H7 (cell line): ENCODE measurements at regions not wholly inside any gene's neighbourhood (a gene's known extent, or its start where the extent isn't known, plus 50 kb on each side); places are given as distances from the start of the nearest gene placed in this dataset.

ENCODE experiments used
- DNase-seq: peaks from one replicate; pipeline ENCODE4 v3.0.0; 2012
- H3K27me3 ChIP-seq: 2 replicates; pipeline ENCODE4 v1.6.0; 2011; ENCODE audit warnings: mild to moderate bottlenecking, low read length; ENCODE audit not compliant: control insufficient read depth, insufficient read depth
- H3K36me3 ChIP-seq: replicated peaks from 2 replicates; pipeline ENCODE4 v1.5.1; 2011; ENCODE audit warnings: low read length; ENCODE audit not compliant: control insufficient read depth, insufficient read depth
- H3K4me3 ChIP-seq: 2 replicates; pipeline ENCODE4 v1.5.1; 2011; ENCODE audit warnings: low read depth, mild to moderate bottlenecking, control low read depth, low read length, moderate library complexity; ENCODE audit not compliant: insufficient read depth

GRCh38 chr12:87283886-87284285 lies 745.3 kb downstream of the C12orf50 start:
- Histone ChIP-seq H3K4me3 (no peak overlapping the region), H3K36me3 (no peaks in the 10 kb centered on the region), H3K27me3 (no peaks in the 10 kb centered on the region)
- DNase-seq: no peak

- Histone ChIP-seq H3K36me3 (no peaks in the 10 kb centered on the region), H3K27me3 (no peaks in the 10 kb centered on the region)
- no peak for DNase-seq
Observed at GRCh38 chr12:87283111-87283510, 746.1 kb downstream of the C12orf50 start.

GRCh38 chr12:87280893-87281292 lies 748.3 kb downstream of the C12orf50 start:
- H3K27me3 ChIP-seq: no peaks in the 10 kb centered on the region
- H3K4me3 ChIP-seq: no peak overlapping the region
- no peak for DNase-seq
- H3K36me3 ChIP-seq: no peaks in the 10 kb centered on the region

More at GRCh38 chr12:87283111-87283510, 746.1 kb downstream of the C12orf50 start:
- no peak overlapping the region for H3K4me3 ChIP-seq

- Histone ChIP-seq H3K36me3 (no peaks in the 10 kb centered on the region), H3K4me3 (no peak overlapping the region), H3K27me3 (no peaks in the 10 kb centered on the region)
- DNase-seq: no peak
Observed at GRCh38 chr12:87280356-87280755, 748.8 kb downstream of the C12orf50 start.

GRCh38 chr12:87274594-87275245 lies 754.5 kb downstream of the C12orf50 start:
- no peaks in the 10 kb centered on the region for H3K36me3 ChIP-seq
- H3K27me3 ChIP-seq: no peaks in the 10 kb centered on the region
- peak; percentile 5 for DNase-seq
- H3K4me3 ChIP-seq: no peak overlapping the region

GRCh38 chr12:87272851-87273250 lies 756.4 kb downstream of the C12orf50 start:
- no peaks in the 10 kb centered on the region for H3K36me3 ChIP-seq
- no peak for DNase-seq
- H3K27me3 ChIP-seq: no peaks in the 10 kb centered on the region
- H3K4me3 ChIP-seq: no peak overlapping the region

GRCh38 chr12:87270919-87271318 lies 758.3 kb downstream of the C12orf50 start:
- Histone ChIP-seq H3K36me3 (no peaks in the 10 kb centered on the region), H3K27me3 (no peaks in the 10 kb centered on the region), H3K4me3 (no peak overlapping the region)
- DNase-seq: no peak

GRCh38 chr12:87266305-87266704 lies 762.9 kb downstream of the C12orf50 start:
- no peaks in the 10 kb centered on the region for H3K27me3 ChIP-seq
- peak; percentile 0 for DNase-seq
- H3K36me3 ChIP-seq: no peaks in the 10 kb centered on the region
- no peak overlapping the region for H3K4me3 ChIP-seq

- Histone ChIP-seq H3K36me3 (no peaks in the 10 kb centered on the region), H3K4me3 (no peak overlapping the region), H3K27me3 (no peaks in the 10 kb centered on the region)
- DNase-seq: no peak
Observed at GRCh38 chr12:87259391-87259790, 769.8 kb downstream of the C12orf50 start.

GRCh38 chr12:87254381-87255030 lies 774.7 kb downstream of the C12orf50 start:
- no peaks in the 10 kb centered on the region for H3K36me3 ChIP-seq
- H3K4me3 ChIP-seq: no peak overlapping the region
- H3K27me3 ChIP-seq: no peaks in the 10 kb centered on the region
- no peak for DNase-seq

GRCh38 chr12:87253157-87253556 lies 776.0 kb downstream of the C12orf50 start:
- DNase-seq: no peak
- H3K27me3 ChIP-seq: no peaks in the 10 kb centered on the region
- H3K36me3 ChIP-seq: no peaks in the 10 kb centered on the region

GRCh38 chr12:87246726-87247125 lies 782.5 kb downstream of the C12orf50 start:
- H3K27me3 ChIP-seq: no peaks in the 10 kb centered on the region
- H3K4me3 ChIP-seq: no peak overlapping the region
- no peaks in the 10 kb centered on the region for H3K36me3 ChIP-seq
- no peak for DNase-seq

More at GRCh38 chr12:87253157-87253556, 776.0 kb downstream of the C12orf50 start:
- H3K4me3 ChIP-seq: no peak overlapping the region

GRCh38 chr12:87238466-87238865 lies 790.7 kb downstream of the C12orf50 start:
- DNase-seq: no peak
- no peak overlapping the region for H3K4me3 ChIP-seq
- no peaks in the 10 kb centered on the region for H3K27me3 ChIP-seq
- no peaks in the 10 kb centered on the region for H3K36me3 ChIP-seq

- Histone ChIP-seq H3K4me3 (no peak overlapping the region), H3K36me3 (no peaks in the 10 kb centered on the region), H3K27me3 (no peaks in the 10 kb centered on the region)
- no peak for DNase-seq
Observed at GRCh38 chr12:87234898-87235297, 794.3 kb downstream of the C12orf50 start.

- no peaks in the 10 kb centered on the region for H3K36me3 ChIP-seq
- no peak for DNase-seq
- H3K27me3 ChIP-seq: no peaks in the 10 kb centered on the region
- H3K4me3 ChIP-seq: no peak overlapping the region
Observed at GRCh38 chr12:87233671-87234070, 795.5 kb downstream of the C12orf50 start.
